Spinal cord (tissue), 9 donors: ENCODE measurements at regions not wholly inside any gene's neighbourhood (a gene's known extent, or its start where the extent isn't known, plus 50 kb on each side); places are given as distances from the start of the nearest gene placed in this dataset.
"Not testable (repeated sequence)": the region's sequence is repeated elsewhere in the genome, so short reads cannot be mapped to it uniquely, and the experiment has no call there.

Source experiments
- DNase-seq, 6 donors: peaks; one replicate each; pipeline versions ENCODE4 v3.0.0 to v3.0.0-alpha.2; 2013 to 2015; ENCODE audit warnings: low spot score in 6 of 6, low read depth in 4 of 6
- H3K27ac ChIP-seq: one replicate; pipeline ENCODE4 v1.5.1; 2013; ENCODE audit warnings: low read depth, low read length, control low read depth
- H3K27me3 ChIP-seq: one replicate; pipeline ENCODE4 v1.6.1; 2013; ENCODE audit warnings: low read length; ENCODE audit not compliant: control insufficient read depth, insufficient read depth
- H3K36me3 ChIP-seq: one replicate; pipeline ENCODE4 v1.6.1; 2013; ENCODE audit warnings: low read length; ENCODE audit not compliant: control insufficient read depth, insufficient read depth
- H3K4me1 ChIP-seq: one replicate; pipeline ENCODE4 v1.6.1; 2013; ENCODE audit warnings: low read length; ENCODE audit not compliant: control insufficient read depth, insufficient read depth
- H3K4me3 ChIP-seq: one replicate; pipeline ENCODE4 v1.5.1; 2013; ENCODE audit warnings: low read depth, low read length, control low read depth
- H3K9me3 ChIP-seq: one replicate; pipeline ENCODE4 v1.6.1; 2013; ENCODE audit warnings: low read length; ENCODE audit not compliant: control insufficient read depth, insufficient read depth
- WGBS: methylation state at CpG from one replicate; pipeline ENCODE4 v1.1.5; 2013; ENCODE audit warnings: missing lambda C conversion rate; ENCODE audit not compliant: insufficient coverage; 5-methylcytosine and 5-hydroxymethylcytosine counted together
- donor health status: healthy.

- H3K4me3 ChIP-seq: no peak overlapping the region
- WGBS: 96% methylated on average over 10 of the region's 10 CpGs
- no peak overlapping the region for H3K27ac ChIP-seq
- DNase-seq: no peak
- no peaks in the 10 kb centered on the region for H3K27me3 ChIP-seq
- H3K4me1 ChIP-seq: peaks cover 4% of the 10 kb centered on the region
- no peaks in the 10 kb centered on the region for H3K36me3 ChIP-seq
- H3K9me3 ChIP-seq: no peaks in the 10 kb centered on the region
Measured at GRCh38 chr5:3451961-3452360, 143.7 kb upstream of the IRX1 start.

GRCh38 chr5:3449481-3449880, 146.2 kb upstream of the IRX1 start:
- Histone ChIP-seq H3K9me3 (no peaks in the 10 kb centered on the region), H3K4me3 (no peak overlapping the region), H3K27ac (no peak overlapping the region), H3K27me3 (no peaks in the 10 kb centered on the region), H3K36me3 (no peaks in the 10 kb centered on the region), H3K4me1 (no peaks in the 10 kb centered on the region)
- no peak for DNase-seq
- WGBS: 90% methylated on average over 2 of the region's 4 CpGs

- Histone ChIP-seq H3K4me1 (no peaks in the 10 kb centered on the region), H3K36me3 (no peaks in the 10 kb centered on the region), H3K9me3 (no peaks in the 10 kb centered on the region), H3K27ac (no peak overlapping the region), H3K27me3 (no peaks in the 10 kb centered on the region), H3K4me3 (no peak overlapping the region)
- WGBS: 63% methylated on average over 3 of the region's 3 CpGs
- DNase-seq: no peak
Measured at GRCh38 chr5:3446410-3446809, 149.2 kb upstream of the IRX1 start.

GRCh38 chr5:3445517-3445916, 150.1 kb upstream of the IRX1 start:
- DNase-seq, H3K27ac ChIP-seq, H3K4me3 ChIP-seq, H3K4me1 ChIP-seq, H3K27me3 ChIP-seq, H3K9me3 ChIP-seq, H3K36me3 ChIP-seq: not testable (repeated sequence)

GRCh38 chr5:3432135-3432534, 163.5 kb upstream of the IRX1 start:
- no peaks in the 10 kb centered on the region for H3K9me3 ChIP-seq
- H3K4me1 ChIP-seq: peaks cover 17% of the 10 kb centered on the region
- H3K4me3 ChIP-seq: no peak overlapping the region
- no peak for DNase-seq
- 94% methylated on average over 4 of the region's 4 CpGs for WGBS
- peaks cover 3% of the 10 kb centered on the region for H3K27me3 ChIP-seq
- H3K27ac ChIP-seq: no peak overlapping the region
- H3K36me3 ChIP-seq: no peaks in the 10 kb centered on the region

- Histone ChIP-seq H3K36me3 (no peaks in the 10 kb centered on the region), H3K4me3 (no peak overlapping the region), H3K27me3 (peaks cover 3% of the 10 kb centered on the region), H3K4me1 (peaks cover 17% of the 10 kb centered on the region), H3K9me3 (no peaks in the 10 kb centered on the region), H3K27ac (no peak overlapping the region)
- DNase-seq: peak in 1 of 6 donors; percentile 56
- 79% methylated on average over 3 of the region's 5 CpGs for WGBS
Measured at GRCh38 chr5:3430691-3431090, 164.9 kb upstream of the IRX1 start.

- peaks cover 17% of the 10 kb centered on the region for H3K4me1 ChIP-seq
- H3K9me3 ChIP-seq: no peaks in the 10 kb centered on the region
- no peaks in the 10 kb centered on the region for H3K36me3 ChIP-seq
- no peak overlapping the region for H3K27ac ChIP-seq
- 37% methylated on average over 7 of the region's 7 CpGs for WGBS
- peak in 1 of 6 donors; percentile 23 for DNase-seq
- H3K27me3 ChIP-seq: peaks cover 3% of the 10 kb centered on the region
- no peak overlapping the region for H3K4me3 ChIP-seq
Measured at GRCh38 chr5:3429962-3430361, 165.7 kb upstream of the IRX1 start.

- H3K27ac ChIP-seq: no peak overlapping the region
- WGBS: 9% methylated on average over 13 of the region's 15 CpGs
- H3K36me3 ChIP-seq: no peaks in the 10 kb centered on the region
- H3K9me3 ChIP-seq: no peaks in the 10 kb centered on the region
- DNase-seq: peak in 2 of 6 donors; percentile 26 to 77
- peaks cover 17% of the 10 kb centered on the region for H3K4me1 ChIP-seq
- H3K4me3 ChIP-seq: no peak overlapping the region
- peaks cover 3% of the 10 kb centered on the region for H3K27me3 ChIP-seq
Measured at GRCh38 chr5:3428334-3428733, 167.3 kb upstream of the IRX1 start.

GRCh38 chr5:3424946-3425345, 170.7 kb upstream of the IRX1 start:
- no CpG with 5 or more reads among the region's 2 CpGs for WGBS
- DNase-seq: peak in 2 of 6 donors; percentile 31 to 71

GRCh38 chr5:3417376-3417943, 178.2 kb upstream of the IRX1 start:
- DNase-seq: no peak
- H3K27me3 ChIP-seq: no peaks in the 10 kb centered on the region
- 84% methylated on average over 17 of the region's 17 CpGs for WGBS
- H3K36me3 ChIP-seq: no peaks in the 10 kb centered on the region
- no peak overlapping the region for H3K27ac ChIP-seq
- H3K9me3 ChIP-seq: no peaks in the 10 kb centered on the region
- H3K4me1 ChIP-seq: peaks cover 7% of the 10 kb centered on the region
- H3K4me3 ChIP-seq: no peak overlapping the region

More at GRCh38 chr5:3424946-3425345, 170.7 kb upstream of the IRX1 start:
- no peaks in the 10 kb centered on the region for H3K36me3 ChIP-seq
- no peaks in the 10 kb centered on the region for H3K9me3 ChIP-seq
- H3K4me3 ChIP-seq: no peak overlapping the region
- peaks cover 3% of the 10 kb centered on the region for H3K27me3 ChIP-seq
- H3K27ac ChIP-seq: no peak overlapping the region
- peaks cover 19% of the 10 kb centered on the region for H3K4me1 ChIP-seq
